ENCODE measurements at regions not wholly inside any gene's neighbourhood (a gene's known extent, or its start where the extent isn't known, plus 50 kb on each side); places are given as distances from the start of the nearest gene placed in this dataset.
A peak's percentile ranks its signal among the peaks of the same experiment; 100 is the strongest.

DNA sequence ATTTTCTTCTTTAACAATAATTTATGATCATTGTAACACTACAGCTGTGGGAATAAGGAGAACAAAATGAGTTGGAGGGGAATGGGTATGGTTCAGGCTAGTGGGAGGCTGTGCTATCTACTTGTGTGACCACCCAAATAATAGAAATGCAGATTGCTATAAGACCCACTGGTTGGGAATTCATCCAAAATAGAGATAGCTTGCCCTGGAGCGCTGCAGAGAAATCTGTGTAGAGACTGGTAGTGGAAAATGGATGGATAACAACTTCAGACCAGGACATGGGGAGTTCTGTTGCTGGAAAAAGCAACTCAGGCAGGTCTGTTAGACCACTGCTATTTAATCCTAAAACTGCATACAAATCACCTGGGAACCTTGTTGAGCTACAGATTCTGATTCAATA, 137.1 kb upstream of the MKLN1 start:
- ATAC-seq: no peak

DNA sequence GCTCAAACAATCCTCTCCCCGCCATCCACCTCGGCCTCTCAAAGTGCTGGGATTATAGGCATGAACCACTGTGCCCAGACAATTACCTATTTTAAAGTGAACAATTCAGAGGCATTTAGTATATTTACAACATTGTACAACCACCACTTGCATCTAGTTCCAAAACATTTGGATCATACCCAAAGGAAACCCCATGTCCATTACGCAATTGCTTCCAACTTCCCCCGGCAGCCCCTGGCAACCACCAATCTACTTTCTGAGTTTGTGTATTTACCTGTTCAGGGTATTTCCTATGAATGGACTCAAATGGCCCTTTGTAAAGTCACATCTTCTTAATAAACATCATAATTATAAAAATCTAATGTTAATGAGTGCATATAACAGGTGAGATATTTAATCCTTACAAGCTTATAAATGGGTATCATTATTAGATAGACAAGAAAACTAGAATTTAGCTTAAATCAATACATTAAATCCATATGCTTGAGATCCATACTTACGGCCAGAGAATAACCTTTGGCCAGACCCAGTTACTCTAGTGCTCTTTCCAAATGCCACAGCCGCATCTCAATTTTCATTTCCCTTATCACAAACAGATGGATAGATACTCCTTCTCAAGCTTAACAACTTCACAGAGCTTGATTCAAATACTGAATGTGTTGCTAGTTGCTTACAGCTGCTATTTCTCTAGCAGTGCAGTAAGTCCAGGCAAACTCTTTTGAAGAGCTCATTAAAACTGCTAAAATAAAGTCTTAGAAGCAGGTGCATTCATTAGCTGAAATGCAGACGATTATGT, 133.4 kb upstream of the MKLN1 start:
- ATAC-seq: no peak

DNA sequence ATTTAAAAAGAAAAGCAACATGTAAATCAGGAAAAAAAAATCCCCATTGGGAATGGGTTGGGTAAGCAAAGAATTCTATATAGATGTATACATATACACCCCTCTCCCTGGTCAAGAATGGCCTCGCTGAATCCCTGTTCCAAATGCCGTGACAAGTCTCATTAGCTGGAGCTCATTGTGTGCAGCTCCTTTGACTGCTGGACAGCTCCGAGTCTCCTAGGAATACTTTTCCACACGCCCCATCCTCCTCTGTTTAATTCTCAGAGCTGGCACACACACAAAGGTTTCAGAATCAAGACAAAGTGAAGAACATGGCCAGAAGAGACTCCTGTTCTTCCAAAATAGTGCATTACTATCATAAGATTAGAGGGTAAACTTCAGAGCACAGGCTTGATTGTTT, 130.9 kb upstream of the MKLN1 start:
- no peak for ATAC-seq

DNA sequence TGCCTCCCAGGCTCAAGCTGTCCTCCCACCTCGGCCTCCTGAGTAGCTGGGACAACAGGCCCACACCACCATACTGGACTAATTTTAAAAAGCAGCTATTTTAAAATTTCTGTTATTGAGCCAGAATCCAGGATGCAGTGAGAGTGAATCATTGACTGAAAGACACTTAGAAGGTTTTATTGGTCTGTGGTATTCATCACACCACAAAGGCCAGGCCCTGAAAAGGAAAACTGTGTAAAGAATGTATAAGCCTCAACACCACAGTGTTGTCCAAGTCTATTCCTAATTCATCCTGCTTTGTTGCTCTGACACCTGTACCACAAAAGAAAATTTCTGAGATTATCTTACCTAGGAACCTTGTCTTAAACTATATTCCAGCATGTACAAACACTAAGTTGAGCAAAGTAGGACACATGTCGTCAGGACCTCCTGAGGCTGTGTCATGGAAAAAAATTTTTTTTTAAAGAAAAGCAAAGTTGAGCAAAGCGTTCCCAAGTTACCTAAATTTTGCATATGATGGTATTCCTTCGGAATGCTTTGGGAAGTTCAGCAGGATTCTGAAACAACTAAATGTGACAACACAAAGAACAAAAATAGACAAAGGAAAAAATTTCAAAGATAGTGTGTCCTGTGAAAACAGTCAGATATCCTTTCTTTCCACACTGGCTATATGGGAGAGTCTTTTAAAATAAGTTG, 129.6 kb upstream of the MKLN1 start:
- no peak for ATAC-seq

DNA sequence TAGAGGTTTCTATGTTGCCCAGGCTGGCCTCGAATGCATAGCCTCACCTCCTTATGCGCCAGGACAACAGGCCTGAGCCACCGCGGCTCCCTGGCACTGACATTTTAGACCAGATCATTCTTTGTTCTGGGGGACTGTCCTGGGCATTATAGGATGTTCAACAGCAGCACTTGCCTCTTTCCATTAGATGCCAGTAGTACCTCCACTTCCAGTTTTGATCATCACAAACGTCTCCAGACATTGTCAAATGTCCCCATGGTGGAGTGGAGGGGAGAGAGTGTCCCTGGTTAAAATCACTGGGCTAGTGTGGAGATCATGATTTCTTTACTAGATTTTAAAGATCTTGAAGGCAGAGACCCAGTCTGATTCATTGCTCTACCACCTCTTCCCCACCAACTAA, 125.2 kb upstream of the MKLN1 start:
- ATAC-seq: no peak

DNA sequence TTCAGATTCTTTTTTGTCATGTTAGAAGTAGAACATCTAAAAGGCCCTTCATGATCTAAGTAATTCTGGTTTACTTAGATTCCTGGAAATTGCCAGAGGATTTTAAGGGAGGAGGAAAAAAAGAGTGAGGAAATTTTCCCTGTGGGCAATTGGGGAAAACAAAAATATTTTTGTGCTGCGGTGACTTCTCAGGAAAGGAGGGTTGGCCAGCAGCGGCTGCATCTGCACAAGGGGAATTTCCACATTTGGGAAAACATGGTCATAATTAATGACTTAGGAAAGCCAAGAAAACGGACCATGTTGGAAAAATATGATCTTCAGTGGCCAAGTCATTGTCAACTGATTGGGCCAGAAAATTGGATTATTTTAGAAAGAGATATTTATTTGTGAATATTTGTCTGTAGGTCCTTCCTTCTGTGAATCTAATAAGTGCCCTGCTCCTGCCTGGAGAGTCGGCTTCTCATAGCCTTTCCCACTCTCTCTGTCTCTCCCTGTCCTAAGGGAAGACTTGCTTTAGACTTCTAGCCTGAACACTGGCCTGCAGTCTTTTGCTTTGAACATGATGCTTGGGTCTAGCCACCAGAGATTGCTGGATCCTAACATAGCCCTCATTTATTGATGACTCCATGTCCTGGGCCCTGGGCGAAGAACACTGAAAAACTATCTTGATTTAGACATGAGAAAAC, 124.2 kb upstream of the MKLN1 start:
- ATAC-seq: no peak

- ATAC-seq: no peak
Measured at GRCh38 chr7:131208777-131209176, 118.9 kb upstream of the MKLN1 start.

DNA sequence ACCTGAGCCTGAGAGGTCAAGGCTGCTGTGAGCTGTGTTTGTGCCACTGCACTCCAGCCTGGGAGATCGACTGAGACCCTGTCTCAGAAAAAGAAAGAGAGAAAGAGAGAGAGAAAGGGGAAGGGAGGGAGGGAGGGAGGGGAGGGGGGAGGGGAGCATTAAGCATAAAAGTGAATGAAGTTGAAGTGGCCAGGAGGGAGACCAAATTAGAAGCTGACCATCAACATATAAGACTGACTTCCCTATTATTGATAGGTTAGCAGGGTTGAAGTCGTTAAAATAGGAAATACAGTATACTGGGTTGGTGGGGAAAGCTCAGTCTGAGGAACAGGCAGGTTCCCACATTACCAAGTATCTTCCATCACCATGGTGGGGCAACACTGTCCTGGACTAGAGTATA, 117.1 kb upstream of the MKLN1 start:
- ATAC-seq: no peak

GRCh38 chr7:131211500-131211899, 116.2 kb upstream of the MKLN1 start:
- no peak for ATAC-seq

- no peak for ATAC-seq
Measured at GRCh38 chr7:131212114-131212513, 115.6 kb upstream of the MKLN1 start.

GRCh38 chr7:131218727-131219128, 108.9 kb upstream of the MKLN1 start:
- no peak for ATAC-seq

DNA sequence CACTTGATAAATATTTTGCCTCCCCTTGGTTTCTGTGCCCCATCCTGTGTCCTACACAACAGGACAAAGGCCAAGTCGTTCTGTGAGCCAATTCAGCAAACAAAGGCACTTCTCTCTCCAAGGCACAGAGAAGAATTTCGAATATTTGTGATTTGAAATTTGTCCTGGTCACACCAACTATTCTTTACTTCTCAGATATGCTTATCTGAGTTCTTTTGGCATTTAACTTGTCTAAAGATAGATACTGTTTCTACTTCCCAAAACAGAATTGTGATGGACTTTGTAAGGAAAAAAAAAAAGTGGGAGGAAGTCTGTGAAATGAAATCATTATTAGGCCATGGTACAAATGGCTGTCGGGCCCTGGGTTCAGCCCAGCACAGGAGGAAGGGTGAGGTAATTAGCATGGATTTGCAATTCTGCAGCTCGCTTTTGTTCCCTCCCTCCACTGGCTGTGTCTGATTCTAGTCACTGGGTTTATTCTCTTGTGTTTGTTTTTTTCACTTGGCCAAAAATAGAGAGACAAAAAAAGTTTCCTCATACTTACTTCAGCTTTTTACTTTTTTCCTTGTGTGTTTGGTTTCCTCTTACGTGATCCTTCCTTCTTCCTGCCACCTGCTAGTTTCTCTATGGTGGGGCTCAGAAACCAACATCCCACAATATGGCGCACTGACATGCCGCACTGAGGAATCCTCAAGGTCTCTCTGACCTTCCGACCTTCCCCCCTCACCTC, 108.2 kb upstream of the MKLN1 start:
- no peak for ATAC-seq

GRCh38 chr7:131221061-131221460, 106.6 kb upstream of the MKLN1 start:
- no peak for ATAC-seq

- ATAC-seq: no peak
Measured at GRCh38 chr7:131222171-131222570, 105.5 kb upstream of the MKLN1 start.

DNA sequence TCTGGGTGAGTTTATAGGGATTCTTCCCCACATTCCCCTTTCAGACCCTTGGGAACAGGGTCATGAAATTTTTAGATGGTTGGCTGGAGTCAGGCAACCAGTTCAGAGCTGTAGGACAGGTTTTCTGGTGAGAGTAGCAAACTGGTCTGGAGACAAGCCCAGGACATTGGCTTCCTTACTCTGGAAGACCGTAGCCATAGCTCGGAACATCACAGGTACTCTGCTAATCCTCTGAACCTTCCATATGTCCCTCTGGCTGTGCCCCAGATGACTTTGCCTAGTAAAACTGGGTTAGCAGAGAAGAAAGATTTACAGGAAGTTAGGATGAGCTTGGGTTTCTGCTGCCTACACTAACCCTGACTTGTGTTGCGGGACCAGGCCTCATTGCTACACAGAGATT, 104.5 kb upstream of the MKLN1 start:
- no peak for ATAC-seq

DNA sequence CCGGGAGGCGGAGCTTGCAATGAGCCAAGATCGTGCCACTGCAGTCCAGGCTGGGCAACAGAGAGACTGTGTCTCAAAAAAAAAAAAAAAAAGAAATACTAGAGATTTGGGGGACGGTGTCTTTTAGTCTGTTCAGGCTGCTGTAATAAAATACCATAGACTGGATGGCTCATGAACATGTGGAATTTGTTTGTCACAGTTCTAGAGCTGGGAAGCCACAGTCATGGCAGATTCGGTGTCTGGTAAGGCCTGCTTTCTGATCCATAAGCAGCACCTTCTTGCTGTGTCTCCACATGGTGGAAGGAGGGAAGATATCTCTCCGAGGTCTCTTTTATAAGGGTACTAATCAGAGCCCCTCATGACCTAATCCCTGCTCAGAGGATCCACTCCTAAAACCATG, 102.7 kb upstream of the MKLN1 start:
- no peak for ATAC-seq

DNA sequence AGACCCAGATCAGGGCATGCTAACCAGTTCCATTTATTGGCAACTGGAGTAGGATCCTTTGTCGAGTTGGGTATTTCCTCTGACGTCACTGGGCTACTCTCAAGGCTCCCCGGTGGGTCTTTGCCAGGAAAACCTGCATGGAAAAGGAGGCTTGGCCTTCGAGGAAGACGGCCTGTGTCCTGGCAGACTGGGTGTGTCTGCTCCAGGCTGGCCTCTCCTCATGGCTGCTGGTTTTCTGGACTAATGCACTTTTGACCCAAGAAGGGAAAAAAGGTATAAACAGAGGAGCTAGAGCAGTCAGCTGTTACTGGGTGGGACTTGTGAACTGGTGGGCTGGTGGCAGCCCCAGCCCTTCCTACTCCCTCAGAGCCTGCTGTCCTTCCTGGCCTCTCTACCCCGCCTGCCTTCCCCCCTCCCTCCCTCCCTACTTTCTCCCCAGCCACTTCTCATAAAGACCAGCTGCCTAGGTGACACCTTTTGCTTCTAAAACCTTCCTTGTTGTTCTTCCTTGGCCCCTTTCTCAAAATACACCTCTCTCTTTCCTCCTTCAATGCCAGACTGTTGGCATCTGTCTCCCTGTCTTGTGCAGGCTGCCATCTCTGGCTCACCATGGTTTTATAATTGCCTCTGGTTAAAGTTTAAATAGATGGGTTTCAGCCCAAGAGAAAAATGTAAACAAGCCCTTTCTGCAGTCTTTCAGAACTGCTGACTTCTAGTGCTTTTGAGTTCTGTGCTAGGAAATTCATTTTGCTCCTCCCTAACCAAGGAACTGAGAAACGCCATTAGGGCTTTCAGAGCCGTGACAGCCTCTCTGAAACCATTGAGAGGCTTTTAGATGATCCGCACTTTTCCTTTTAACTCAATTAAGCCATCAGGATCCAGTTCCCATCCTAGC, 101.8 kb upstream of the MKLN1 start:
- ATAC-seq: no peak

GRCh38 chr7:131226514-131226865, 101.2 kb upstream of the MKLN1 start:
- no peak for ATAC-seq

- ATAC-seq: peak; percentile 77 to 83
Measured at GRCh38 chr7:131231381-131232220, 96.1 kb upstream of the MKLN1 start.

DNA sequence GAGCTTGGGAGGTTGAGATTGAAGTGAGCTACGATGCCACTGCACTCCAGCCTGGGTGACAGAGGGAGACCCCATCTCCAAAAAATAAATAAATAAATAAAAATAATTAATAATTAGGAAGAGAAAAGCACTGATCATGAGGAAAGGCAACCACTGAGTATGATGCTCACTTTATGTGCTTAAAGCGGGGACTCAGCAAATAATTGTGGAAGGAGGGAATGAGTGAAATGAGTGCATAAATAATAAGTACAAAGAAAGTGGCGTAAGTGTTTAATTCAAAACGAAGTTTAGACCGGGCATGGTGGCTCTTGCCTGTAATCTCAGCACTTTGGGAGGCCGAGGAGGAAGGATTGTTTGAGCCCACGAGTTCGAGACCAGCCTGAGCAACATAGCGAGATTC, 94.9 kb upstream of the MKLN1 start:
- ATAC-seq: no peak

DNA sequence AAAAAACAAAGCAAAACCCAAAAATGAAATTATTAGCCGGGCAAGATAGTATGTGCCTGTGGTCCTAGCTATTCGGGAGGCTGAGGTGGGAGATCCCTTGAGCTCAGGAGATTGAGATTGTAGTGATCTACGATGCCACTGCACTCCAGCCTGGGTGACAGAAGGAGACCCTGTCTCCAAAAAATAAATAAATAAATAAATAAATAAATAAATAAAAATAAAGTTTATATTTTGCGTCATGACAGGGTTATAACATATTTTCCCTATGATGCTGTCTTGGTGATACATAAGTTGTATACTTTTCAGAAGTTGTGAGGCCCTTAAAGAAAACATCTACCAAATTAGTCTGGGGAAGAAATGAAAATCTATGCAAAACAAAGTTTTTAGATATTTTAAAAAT, 94.5 kb upstream of the MKLN1 start:
- no peak for ATAC-seq
